Peyer's patch (tissue), 4 donors: ENCODE measurements at regions not wholly inside any gene's neighbourhood (a gene's known extent, or its start where the extent isn't known, plus 50 kb on each side); places are given as distances from the start of the nearest gene placed in this dataset.

ENCODE experiments used
- DNase-seq, 3 donors: peaks; one replicate each; pipeline ENCODE4 v3.0.0-alpha.2; 2017 to 2019
- H3K27ac ChIP-seq, 4 donors: fragments of 200-600 bp; sonication (generic); one replicate each; pipeline ENCODE4 v1.5.1; 2016 to 2019
- H3K27me3 ChIP-seq, 2 donors: fragments of 200-600 bp; sonication (generic); one replicate each; pipeline ENCODE4 v1.5.1; 2019
- H3K36me3 ChIP-seq, 3 donors: fragments of 200-600 bp; sonication (generic); one replicate each; pipeline ENCODE4 v1.5.1; 2016 to 2019
- H3K4me1 ChIP-seq, 4 donors: fragments of 200-600 bp; sonication (generic); one replicate each; pipeline ENCODE4 v1.5.1; 2016 to 2019
- H3K4me3 ChIP-seq, 4 donors: fragments of 200-600 bp; sonication (generic); 1 replicate in 3 of 4; 2 replicates in 1 of 4; pipeline ENCODE4 v1.5.1; 2016 to 2019; ENCODE audit warnings: mild to moderate bottlenecking in 1 of 4
- H3K9me3 ChIP-seq, 4 donors: fragments of 200-600 bp; sonication (generic); one replicate each; pipeline ENCODE4 v1.5.1; 2016 to 2019; ENCODE audit warnings: mild to moderate bottlenecking in 1 of 4
- POLR2A ChIP-seq, 2 donors: fragments of 450-650 bp; IDR thresholded peaks; one replicate each; pipeline ENCODE4 v1.5.1; 2017; ENCODE audit warnings: antibody characterized with exemption in 2 of 2, mild to moderate bottlenecking in 2 of 2, moderate library complexity in 2 of 2
- TF ChIP-seq, protein P1 (sequence below), 6 experiments: fragments of 450-650 bp in 4 of 6; fragments of 200-600 bp in 2 of 6; sonication (generic) in 1 of 6; IDR thresholded peaks; one replicate each; pipeline ENCODE4 v1.5.1; 2017 to 2019; ENCODE audit warnings: antibody characterized with exemption in 6 of 6, mild to moderate bottlenecking in 3 of 6, moderate library complexity in 1 of 6

DNA sequence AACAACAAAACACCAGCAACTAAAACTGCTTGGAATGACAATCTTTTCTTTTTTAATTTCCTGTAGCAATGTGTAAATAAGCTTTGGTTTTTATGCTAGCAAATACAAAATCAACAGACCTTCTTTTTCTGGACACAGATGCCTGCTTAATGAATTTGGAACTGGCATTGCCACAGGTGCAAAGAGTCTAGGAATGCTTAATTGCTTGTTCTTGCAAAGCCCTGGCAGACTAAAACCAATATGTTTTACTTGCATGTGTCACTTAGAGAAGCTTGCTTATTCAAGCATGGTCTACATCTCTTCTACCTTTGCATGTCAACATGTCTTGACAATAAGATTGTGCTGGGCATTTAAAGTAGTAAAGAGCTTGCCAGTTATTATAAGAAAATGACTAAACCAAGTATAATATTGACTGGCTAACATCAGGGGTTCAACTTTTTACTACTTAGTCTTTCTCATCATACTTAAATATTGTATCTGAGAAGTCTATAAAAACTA, 656.7 kb upstream of the NDST4 start:
- Histone ChIP-seq H3K4me1 (no peaks in the 10 kb centered on the region), H3K27ac (no peak overlapping the region), H3K4me3 (no peak overlapping the region), H3K9me3 (no peaks in the 10 kb centered on the region), H3K27me3 (no peaks in the 10 kb centered on the region), H3K36me3 (no peaks in the 10 kb centered on the region)
- TF ChIP-seq, protein P1, sequence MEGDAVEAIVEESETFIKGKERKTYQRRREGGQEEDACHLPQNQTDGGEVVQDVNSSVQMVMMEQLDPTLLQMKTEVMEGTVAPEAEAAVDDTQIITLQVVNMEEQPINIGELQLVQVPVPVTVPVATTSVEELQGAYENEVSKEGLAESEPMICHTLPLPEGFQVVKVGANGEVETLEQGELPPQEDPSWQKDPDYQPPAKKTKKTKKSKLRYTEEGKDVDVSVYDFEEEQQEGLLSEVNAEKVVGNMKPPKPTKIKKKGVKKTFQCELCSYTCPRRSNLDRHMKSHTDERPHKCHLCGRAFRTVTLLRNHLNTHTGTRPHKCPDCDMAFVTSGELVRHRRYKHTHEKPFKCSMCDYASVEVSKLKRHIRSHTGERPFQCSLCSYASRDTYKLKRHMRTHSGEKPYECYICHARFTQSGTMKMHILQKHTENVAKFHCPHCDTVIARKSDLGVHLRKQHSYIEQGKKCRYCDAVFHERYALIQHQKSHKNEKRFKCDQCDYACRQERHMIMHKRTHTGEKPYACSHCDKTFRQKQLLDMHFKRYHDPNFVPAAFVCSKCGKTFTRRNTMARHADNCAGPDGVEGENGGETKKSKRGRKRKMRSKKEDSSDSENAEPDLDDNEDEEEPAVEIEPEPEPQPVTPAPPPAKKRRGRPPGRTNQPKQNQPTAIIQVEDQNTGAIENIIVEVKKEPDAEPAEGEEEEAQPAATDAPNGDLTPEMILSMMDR (IDR thresholded peaks at IDR 0.05), result no peak
- TF ChIP-seq POLR2A (IDR thresholded peaks at IDR 0.05), result no peak
- no peak for DNase-seq

DNA sequence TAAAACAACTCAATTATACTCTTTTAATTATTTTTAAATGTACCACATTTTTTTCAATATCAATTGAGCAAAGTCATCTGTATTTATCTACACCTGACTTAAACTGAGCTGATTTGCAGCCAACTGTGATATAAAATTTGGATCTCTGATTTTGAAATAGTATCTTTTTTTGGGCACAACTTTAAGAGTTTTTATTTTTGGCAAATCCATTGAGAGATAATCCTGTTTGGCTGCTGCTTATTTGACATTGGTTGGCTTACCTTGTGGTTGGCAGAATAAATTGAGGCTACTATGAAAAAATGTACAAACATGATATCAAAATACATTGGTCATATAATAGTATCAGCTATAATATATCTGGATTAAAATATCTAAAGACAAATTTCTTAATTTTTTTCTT, 656.0 kb upstream of the NDST4 start:
- no peaks in the 10 kb centered on the region for H3K9me3 ChIP-seq
- TF ChIP-seq, protein P1 (IDR thresholded peaks at IDR 0.05), result no peak
- no peak for TF ChIP-seq POLR2A (IDR thresholded peaks at IDR 0.05)
- no peaks in the 10 kb centered on the region for H3K4me1 ChIP-seq
- DNase-seq, result no peak
- H3K27me3 ChIP-seq, result no peaks in the 10 kb centered on the region
- H3K4me3 ChIP-seq, result no peak overlapping the region
- no peaks in the 10 kb centered on the region for H3K36me3 ChIP-seq
- no peak overlapping the region for H3K27ac ChIP-seq

DNA sequence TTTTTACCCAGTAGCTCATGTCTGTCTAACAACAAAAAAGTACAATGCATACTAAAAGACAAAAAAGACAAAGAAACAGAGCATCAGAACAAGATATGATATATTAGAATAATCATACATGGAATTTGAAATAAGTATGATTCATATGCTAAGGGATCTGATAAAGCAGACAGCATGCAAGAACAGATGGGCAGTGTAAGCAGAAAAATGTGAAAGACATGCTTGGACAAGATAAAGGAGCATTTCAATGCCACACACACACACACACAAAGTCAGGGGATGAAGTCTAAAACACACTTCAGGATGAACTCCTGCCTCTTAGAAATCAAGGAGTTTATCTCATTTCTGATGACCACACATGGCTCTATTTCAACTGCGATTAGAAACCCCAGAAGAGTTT, 649.6 kb upstream of the NDST4 start:
- H3K4me1 ChIP-seq, result no peaks in the 10 kb centered on the region
- DNase-seq, result no peak
- no peak overlapping the region for H3K27ac ChIP-seq
- H3K9me3 ChIP-seq, result no peaks in the 10 kb centered on the region
- no peaks in the 10 kb centered on the region for H3K36me3 ChIP-seq
- no peaks in the 10 kb centered on the region for H3K27me3 ChIP-seq
- H3K4me3 ChIP-seq, result no peak overlapping the region
- TF ChIP-seq, protein P1 (IDR thresholded peaks at IDR 0.05), result no peak
- no peak for TF ChIP-seq POLR2A (IDR thresholded peaks at IDR 0.05)

DNA sequence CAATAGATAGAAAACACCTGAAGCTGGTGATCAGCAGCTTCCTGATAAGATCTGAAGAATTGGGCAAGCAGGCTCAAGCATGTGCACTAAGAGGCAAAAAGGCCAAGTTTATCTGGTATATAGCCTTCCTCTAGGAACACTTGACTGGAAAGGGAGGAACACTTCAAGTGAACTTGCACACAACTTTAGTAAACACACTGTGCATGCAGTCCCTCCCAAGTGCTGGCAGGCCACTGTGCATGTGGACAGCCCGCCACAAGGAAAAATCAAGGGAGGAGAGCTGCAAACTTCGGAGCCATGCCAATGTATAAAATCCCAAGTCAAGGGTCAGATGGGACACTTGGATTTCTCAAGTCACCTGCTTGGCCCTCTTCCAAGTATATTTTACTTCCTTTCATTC, 645.8 kb upstream of the NDST4 start:
- TF ChIP-seq, protein P1 (IDR thresholded peaks at IDR 0.05), result no peak
- TF ChIP-seq POLR2A (IDR thresholded peaks at IDR 0.05), result no peak
- H3K9me3 ChIP-seq, result no peaks in the 10 kb centered on the region
- no peak for DNase-seq
- H3K27me3 ChIP-seq, result no peaks in the 10 kb centered on the region
- no peak overlapping the region for H3K27ac ChIP-seq
- H3K36me3 ChIP-seq, result no peaks in the 10 kb centered on the region
- H3K4me3 ChIP-seq, result no peak overlapping the region
- no peaks in the 10 kb centered on the region for H3K4me1 ChIP-seq

DNA sequence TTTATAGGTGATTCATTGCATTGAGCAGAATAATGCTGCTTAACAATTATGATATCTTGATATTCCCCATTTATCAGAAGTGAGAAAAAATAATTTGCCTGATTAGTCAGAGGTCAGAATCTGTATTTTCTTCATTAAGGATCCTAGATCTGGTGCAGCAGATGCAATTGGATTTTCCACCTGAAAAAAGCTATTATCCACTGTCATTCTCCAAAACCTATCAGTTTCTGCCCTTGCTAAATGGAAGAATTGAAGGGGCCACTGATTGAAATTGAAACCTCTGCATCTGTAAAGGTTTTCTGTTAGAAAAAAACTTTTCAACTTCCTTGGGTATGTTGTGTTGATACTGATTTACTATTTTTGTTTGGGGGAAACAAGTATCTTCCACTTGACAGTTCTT, 636.0 kb upstream of the NDST4 start:
- no peaks in the 10 kb centered on the region for H3K27me3 ChIP-seq
- H3K4me3 ChIP-seq, result no peak overlapping the region
- DNase-seq, result no peak
- H3K27ac ChIP-seq, result no peak overlapping the region
- H3K9me3 ChIP-seq, result no peaks in the 10 kb centered on the region
- no peaks in the 10 kb centered on the region for H3K36me3 ChIP-seq
- TF ChIP-seq, protein P1 (IDR thresholded peaks at IDR 0.05), result no peak
- TF ChIP-seq POLR2A (IDR thresholded peaks at IDR 0.05), result no peak
- H3K4me1 ChIP-seq, result no peaks in the 10 kb centered on the region

DNA sequence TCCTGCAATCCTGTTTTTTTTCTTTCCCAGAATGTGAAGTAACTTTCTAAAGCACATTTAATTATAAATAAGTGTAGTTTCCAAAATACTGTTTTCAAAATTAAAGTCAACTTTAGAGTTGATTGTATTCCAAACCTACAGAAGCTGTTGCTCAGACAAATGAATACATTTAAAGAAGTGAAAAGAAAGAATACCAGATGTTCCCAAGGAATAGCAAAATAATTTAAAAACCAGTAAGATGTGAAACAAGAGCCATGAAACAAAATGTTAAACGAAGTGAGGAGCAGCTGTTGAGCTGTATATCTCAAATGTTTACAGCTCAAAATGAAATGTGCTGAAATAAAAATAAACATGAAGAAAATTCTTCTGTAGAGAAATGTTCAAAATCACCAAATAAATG, 627.4 kb upstream of the NDST4 start:
- no peaks in the 10 kb centered on the region for H3K9me3 ChIP-seq
- H3K27ac ChIP-seq, result no peak overlapping the region
- H3K27me3 ChIP-seq, result no peaks in the 10 kb centered on the region
- H3K4me1 ChIP-seq, result no peaks in the 10 kb centered on the region
- no peaks in the 10 kb centered on the region for H3K36me3 ChIP-seq
- TF ChIP-seq POLR2A (IDR thresholded peaks at IDR 0.05), result no peak
- TF ChIP-seq, protein P1 (IDR thresholded peaks at IDR 0.05), result no peak
- no peak overlapping the region for H3K4me3 ChIP-seq
- no peak for DNase-seq
